ENCODE measurements at regions not wholly inside any gene's neighbourhood (a gene's known extent, or its start where the extent isn't known, plus 50 kb on each side); places are given as distances from the start of the nearest gene placed in this dataset.
"Not testable (repeated sequence)": the region's sequence is repeated elsewhere in the genome, so short reads cannot be mapped to it uniquely, and the experiment has no call there.

DNA sequence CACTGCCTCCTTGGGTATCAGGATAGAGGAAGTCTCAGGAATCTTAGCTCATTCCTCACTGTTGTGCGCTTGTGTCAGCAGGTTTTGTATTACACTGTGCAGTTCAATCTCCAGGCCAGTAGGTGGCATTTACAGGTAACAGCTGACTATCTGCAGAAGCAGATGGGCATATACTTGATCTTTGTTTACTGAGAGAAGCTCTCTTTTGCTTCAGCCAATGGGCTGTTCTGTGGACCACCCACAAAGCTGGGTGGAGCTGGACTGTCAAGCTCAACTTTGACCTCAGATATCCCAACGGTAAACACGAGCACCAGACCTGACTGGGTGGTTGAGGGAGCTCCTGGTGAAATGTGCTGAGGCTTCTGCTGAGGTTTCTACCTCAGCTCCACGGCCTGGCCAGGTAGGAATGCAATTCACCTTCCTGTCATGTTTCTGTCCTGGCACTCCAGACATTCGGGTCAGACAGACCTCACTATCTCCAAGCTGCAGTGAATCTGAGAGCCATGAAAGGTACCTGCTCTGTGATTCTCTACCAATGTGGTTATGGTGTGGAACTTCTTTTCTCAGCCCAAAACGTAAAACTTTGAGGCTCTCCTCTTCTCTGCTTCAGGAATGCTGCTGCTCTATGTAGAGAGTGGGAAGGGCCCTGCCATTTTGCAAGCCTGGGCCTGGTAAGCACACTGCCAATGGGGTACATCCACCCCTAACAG is 167.9 kb upstream of the ACTBL2 start:
- H3K36me3 Mint-ChIP-seq = no peaks in the 10 kb centered on the region
- no peak overlapping the region for H3K27ac Mint-ChIP-seq
- H3K4me1 Mint-ChIP-seq (ENCODE audit: low read depth) = no peaks in the 10 kb centered on the region
- H3K9me3 Mint-ChIP-seq (ENCODE audit: low read depth) = peaks cover 7% of the 10 kb centered on the region
- no peak overlapping the region for H3K4me3 Mint-ChIP-seq
- H3K27me3 Mint-ChIP-seq = peaks cover 13% of the 10 kb centered on the region

GRCh38 chr5:57642698-57643097 is 160.1 kb upstream of the ACTBL2 start:
- no peaks in the 10 kb centered on the region for H3K9me3 Mint-ChIP-seq (ENCODE audit: low read depth)
- H3K36me3 Mint-ChIP-seq = no peaks in the 10 kb centered on the region
- H3K27me3 Mint-ChIP-seq = peaks cover 5% of the 10 kb centered on the region
- H3K4me3 Mint-ChIP-seq = no peak overlapping the region
- H3K27ac Mint-ChIP-seq = no peak overlapping the region
- no peaks in the 10 kb centered on the region for H3K4me1 Mint-ChIP-seq (ENCODE audit: low read depth)

DNA sequence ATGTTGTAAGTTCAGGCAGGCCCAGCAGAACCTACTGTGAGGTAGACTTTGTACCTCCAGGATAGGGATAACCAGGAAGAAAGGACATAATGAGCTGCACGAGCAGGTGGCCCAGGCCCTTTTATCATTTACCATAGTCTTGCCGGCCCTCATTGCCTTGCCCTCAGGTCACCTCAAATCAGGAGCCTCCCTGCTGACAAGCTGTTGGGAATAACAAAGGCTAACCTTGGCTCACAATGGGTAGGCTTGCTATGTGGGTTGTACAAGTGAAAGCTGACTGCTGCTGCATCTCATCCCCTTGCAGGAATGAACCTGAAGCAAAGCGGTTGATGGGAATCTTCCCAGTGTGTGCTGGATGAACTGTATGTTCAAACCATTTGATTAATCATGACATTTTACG is 159.5 kb upstream of the ACTBL2 start:
- H3K9me3 Mint-ChIP-seq (ENCODE audit: low read depth) = no peaks in the 10 kb centered on the region
- H3K27ac Mint-ChIP-seq = no peak overlapping the region

GRCh38 chr5:57635146-57635777 is 152.7 kb upstream of the ACTBL2 start:
- no peak overlapping the region for H3K4me3 Mint-ChIP-seq
- no peaks in the 10 kb centered on the region for H3K36me3 Mint-ChIP-seq
- no peak overlapping the region for H3K27ac Mint-ChIP-seq
- no peaks in the 10 kb centered on the region for H3K9me3 Mint-ChIP-seq (ENCODE audit: low read depth)
- no peaks in the 10 kb centered on the region for H3K4me1 Mint-ChIP-seq (ENCODE audit: low read depth)
- H3K27me3 Mint-ChIP-seq = no peaks in the 10 kb centered on the region

More for the DNA sequence above, 159.5 kb upstream of the ACTBL2 start:
- H3K4me3 Mint-ChIP-seq = no peak overlapping the region
- no peaks in the 10 kb centered on the region for H3K36me3 Mint-ChIP-seq
- H3K4me1 Mint-ChIP-seq (ENCODE audit: low read depth) = no peaks in the 10 kb centered on the region
- peaks cover 5% of the 10 kb centered on the region for H3K27me3 Mint-ChIP-seq

DNA sequence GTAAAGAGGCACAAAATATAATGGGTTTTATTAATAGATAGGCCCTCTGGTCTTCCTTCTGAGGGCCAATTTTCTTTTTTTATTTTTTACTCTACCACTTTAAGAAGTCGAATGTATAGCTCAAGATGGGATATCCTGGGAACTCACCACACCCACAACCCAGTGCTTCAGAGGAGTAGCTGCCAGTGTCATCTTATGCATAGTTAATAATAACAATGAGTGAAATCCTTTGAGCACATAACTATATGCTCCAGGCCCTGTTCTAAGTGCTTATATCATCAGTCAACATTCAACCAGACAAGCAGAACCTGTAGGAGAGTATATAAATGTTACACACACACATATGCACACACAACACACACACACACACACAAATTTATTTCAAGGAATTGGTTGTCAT is 150.3 kb upstream of the ACTBL2 start:
- H3K36me3 Mint-ChIP-seq = no peaks in the 10 kb centered on the region
- H3K9me3 Mint-ChIP-seq (ENCODE audit: low read depth) = no peaks in the 10 kb centered on the region
- no peak overlapping the region for H3K4me3 Mint-ChIP-seq
- H3K27ac Mint-ChIP-seq = no peak overlapping the region
- H3K27me3 Mint-ChIP-seq = no peaks in the 10 kb centered on the region
- H3K4me1 Mint-ChIP-seq (ENCODE audit: low read depth) = no peaks in the 10 kb centered on the region

DNA sequence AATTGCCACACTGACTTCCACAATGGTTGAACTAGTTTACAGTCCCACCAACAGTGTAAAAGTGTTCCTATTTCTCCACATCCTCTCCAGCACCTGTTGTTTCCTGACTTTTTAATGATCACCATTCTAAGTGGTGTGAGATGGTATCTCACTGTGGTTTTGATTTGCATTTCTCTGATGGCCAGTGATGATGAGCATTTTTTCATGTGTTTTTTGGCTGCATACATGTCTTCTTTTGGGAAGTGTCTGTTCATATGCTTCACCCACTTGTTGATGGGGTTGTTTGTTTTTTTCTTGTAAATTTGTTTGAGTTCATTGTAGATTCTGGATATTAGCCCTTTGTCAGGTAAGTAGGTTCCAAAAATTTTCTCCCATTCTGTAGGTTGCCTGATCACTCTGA is 148.5 kb upstream of the ACTBL2 start:
- H3K27ac Mint-ChIP-seq; H3K36me3 Mint-ChIP-seq; H3K4me1 Mint-ChIP-seq (ENCODE audit: low read depth); H3K27me3 Mint-ChIP-seq; H3K4me3 Mint-ChIP-seq; H3K9me3 Mint-ChIP-seq (ENCODE audit: low read depth): not testable (repeated sequence)

DNA sequence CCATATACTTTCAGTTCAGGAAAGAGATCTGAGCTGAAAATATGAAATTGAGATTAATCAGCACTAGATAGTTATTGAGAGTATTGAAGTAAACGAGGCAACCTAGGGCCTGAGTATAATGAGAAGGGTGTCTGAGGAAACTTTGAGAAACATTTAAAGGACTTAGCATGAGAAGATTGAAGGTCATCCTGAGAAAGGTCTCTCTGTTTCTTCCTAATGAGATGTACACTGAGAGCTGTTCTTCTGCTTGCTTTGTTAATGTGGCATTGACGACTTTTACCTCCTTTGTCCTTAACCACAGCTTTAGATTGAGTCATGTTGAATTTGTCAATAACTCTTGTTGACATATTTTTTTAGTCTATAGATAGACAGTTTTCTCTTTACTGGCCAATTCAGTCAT is 145.1 kb upstream of the ACTBL2 start:
- Mint-ChIP-seq H3K27me3 (peaks cover 4% of the 10 kb centered on the region), H3K4me3 (no peak overlapping the region), H3K4me1 (ENCODE audit: low read depth) (no peaks in the 10 kb centered on the region), H3K27ac (no peak overlapping the region), H3K9me3 (ENCODE audit: low read depth) (no peaks in the 10 kb centered on the region), H3K36me3 (no peaks in the 10 kb centered on the region)

- no peaks in the 10 kb centered on the region for H3K4me1 Mint-ChIP-seq (ENCODE audit: low read depth)
- peaks cover 4% of the 10 kb centered on the region for H3K27me3 Mint-ChIP-seq
- no peak overlapping the region for H3K4me3 Mint-ChIP-seq
- H3K36me3 Mint-ChIP-seq = no peaks in the 10 kb centered on the region
- no peaks in the 10 kb centered on the region for H3K9me3 Mint-ChIP-seq (ENCODE audit: low read depth)
- H3K27ac Mint-ChIP-seq = no peak overlapping the region
Measured at GRCh38 chr5:57626703-57627102, 144.1 kb upstream of the ACTBL2 start.

GRCh38 chr5:57621624-57622023 is 139.0 kb upstream of the ACTBL2 start:
- Mint-ChIP-seq H3K27ac (no peak overlapping the region), H3K4me3 (no peak overlapping the region), H3K36me3 (no peaks in the 10 kb centered on the region), H3K4me1 (ENCODE audit: low read depth) (no peaks in the 10 kb centered on the region), H3K27me3 (peaks cover 13% of the 10 kb centered on the region), H3K9me3 (ENCODE audit: low read depth) (peaks cover 4% of the 10 kb centered on the region)

DNA sequence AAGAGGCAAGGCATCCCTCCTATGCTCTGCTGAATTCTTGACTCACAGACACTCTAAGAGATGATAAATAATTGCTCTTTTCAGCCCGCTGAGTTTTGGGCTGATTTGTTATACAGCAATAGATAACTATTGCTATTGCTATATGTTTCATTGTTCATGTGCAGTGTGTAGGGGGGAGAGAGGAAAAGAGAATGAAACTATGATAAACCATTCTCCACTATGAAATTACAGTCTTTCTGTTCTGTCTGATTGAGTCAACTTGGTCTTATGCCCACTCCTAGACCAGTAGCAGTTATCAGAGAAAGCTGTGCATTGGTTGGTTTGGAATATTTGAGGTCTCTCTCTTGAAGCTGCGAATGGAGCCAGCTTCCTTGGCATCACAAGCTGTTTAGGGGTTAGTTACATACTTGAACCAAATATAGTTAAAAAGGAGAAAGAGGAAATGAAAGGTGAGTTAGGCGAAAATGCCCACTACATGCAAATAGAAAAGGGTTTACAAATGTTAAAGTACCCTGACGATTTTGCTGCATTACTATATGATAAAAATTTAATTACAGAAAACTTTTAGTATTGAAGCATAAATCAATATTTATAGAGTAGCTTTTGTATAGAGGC is 136.3 kb upstream of the ACTBL2 start:
- no peak overlapping the region for H3K27ac Mint-ChIP-seq

GRCh38 chr5:57613741-57614140 is 131.1 kb upstream of the ACTBL2 start:
- Mint-ChIP-seq H3K27me3 (peaks cover 7% of the 10 kb centered on the region), H3K27ac (no peak overlapping the region), H3K36me3 (no peaks in the 10 kb centered on the region), H3K4me1 (ENCODE audit: low read depth) (no peaks in the 10 kb centered on the region), H3K9me3 (ENCODE audit: low read depth) (no peaks in the 10 kb centered on the region), H3K4me3 (no peak overlapping the region)

More for the DNA sequence above, 136.3 kb upstream of the ACTBL2 start:
- H3K9me3 Mint-ChIP-seq (ENCODE audit: low read depth) = peaks cover 4% of the 10 kb centered on the region
- H3K4me3 Mint-ChIP-seq = no peak overlapping the region
- H3K36me3 Mint-ChIP-seq = no peaks in the 10 kb centered on the region
- H3K4me1 Mint-ChIP-seq (ENCODE audit: low read depth) = no peaks in the 10 kb centered on the region
- peaks cover 12% of the 10 kb centered on the region for H3K27me3 Mint-ChIP-seq

GRCh38 chr5:57611177-57611576 is 128.6 kb upstream of the ACTBL2 start:
- Mint-ChIP-seq H3K4me3 (no peak overlapping the region), H3K4me1 (ENCODE audit: low read depth) (no peaks in the 10 kb centered on the region), H3K27me3 (peaks cover 4% of the 10 kb centered on the region), H3K36me3 (no peaks in the 10 kb centered on the region), H3K9me3 (ENCODE audit: low read depth) (no peaks in the 10 kb centered on the region), H3K27ac (no peak overlapping the region)

- no peak overlapping the region for H3K27ac Mint-ChIP-seq
- H3K36me3 Mint-ChIP-seq = no peaks in the 10 kb centered on the region
- H3K4me1 Mint-ChIP-seq (ENCODE audit: low read depth) = no peaks in the 10 kb centered on the region
- no peak overlapping the region for H3K4me3 Mint-ChIP-seq
- H3K9me3 Mint-ChIP-seq (ENCODE audit: low read depth) = no peaks in the 10 kb centered on the region
- H3K27me3 Mint-ChIP-seq = peaks cover 4% of the 10 kb centered on the region
Measured at GRCh38 chr5:57608542-57608941, 125.9 kb upstream of the ACTBL2 start.

DNA sequence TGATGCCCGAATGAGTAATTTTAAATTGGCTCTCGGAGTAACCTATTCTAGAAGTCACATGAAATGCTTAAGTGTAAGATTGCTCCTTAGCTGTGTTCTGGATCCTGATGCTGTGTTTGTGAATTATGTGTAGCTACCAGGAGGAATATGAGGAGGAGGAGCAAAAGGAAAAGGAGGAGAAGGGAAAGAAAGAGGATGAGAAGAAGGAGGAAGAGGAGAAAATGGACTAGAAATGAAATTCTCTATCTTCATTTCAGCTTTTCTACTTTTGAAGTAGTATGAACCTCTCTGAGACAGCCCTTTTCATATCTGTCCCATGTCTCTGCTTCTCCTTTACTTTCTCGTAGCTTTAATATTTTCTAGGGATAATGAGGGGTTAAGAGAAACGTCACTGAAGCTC is 119.4 kb upstream of the ACTBL2 start:
- no peaks in the 10 kb centered on the region for H3K9me3 Mint-ChIP-seq (ENCODE audit: low read depth)
- H3K27ac Mint-ChIP-seq = no peak overlapping the region

DNA sequence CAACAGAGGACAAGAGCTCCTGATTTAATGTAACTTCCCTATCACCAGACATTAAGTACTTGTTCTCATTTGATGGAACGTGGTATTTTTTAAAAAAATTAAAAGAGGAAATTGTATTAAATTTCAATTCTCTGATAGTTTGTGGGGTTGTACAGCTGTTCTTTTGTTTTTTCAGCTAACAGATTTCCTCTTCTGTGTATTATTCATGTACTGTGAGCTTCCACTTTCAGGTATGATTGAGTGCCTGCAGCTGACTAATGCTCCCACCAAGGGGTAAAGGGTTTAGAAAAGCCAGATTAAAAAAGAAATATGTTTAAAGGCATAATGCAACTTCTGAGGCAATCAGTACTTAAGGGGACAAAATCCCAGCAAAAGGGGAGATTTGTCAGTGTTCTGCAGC is 117.7 kb upstream of the ACTBL2 start:
- Mint-ChIP-seq H3K27ac (no peak overlapping the region), H3K27me3 (peaks cover 11% of the 10 kb centered on the region), H3K4me1 (ENCODE audit: low read depth) (no peaks in the 10 kb centered on the region), H3K36me3 (no peaks in the 10 kb centered on the region), H3K4me3 (no peak overlapping the region), H3K9me3 (ENCODE audit: low read depth) (no peaks in the 10 kb centered on the region)

More for the DNA sequence above, 119.4 kb upstream of the ACTBL2 start:
- no peaks in the 10 kb centered on the region for H3K36me3 Mint-ChIP-seq
- peaks cover 11% of the 10 kb centered on the region for H3K27me3 Mint-ChIP-seq
- H3K4me3 Mint-ChIP-seq = no peak overlapping the region
- no peaks in the 10 kb centered on the region for H3K4me1 Mint-ChIP-seq (ENCODE audit: low read depth)
